Stimulated activated CD8-positive, alpha-beta memory T cell treated with anti-CD3 and anti-CD28 coated beads, Interleukin-7, amount 100 ng/mL, for 48 hours (primary cell): ENCODE measurements at regions not wholly inside any gene's neighbourhood (a gene's known extent, or its start where the extent isn't known, plus 50 kb on each side); places are given as distances from the start of the nearest gene placed in this dataset.

Experiments used
- DNase-seq, 2 donors: peaks; one replicate each; pipeline ENCODE4 v3.0.0-alpha.2; 2020; ENCODE audit warnings: low read depth in 1 of 2; ENCODE audit errors: extremely low read depth in 1 of 2

- no peak for DNase-seq
Observed at GRCh38 chr3:68328049-68328448, 604.3 kb downstream of the TAFA4 start.

GRCh38 chr3:68315964-68316363 is 616.4 kb downstream of the TAFA4 start:
- DNase-seq, result no peak

GRCh38 chr3:68315546-68315945 is 616.8 kb downstream of the TAFA4 start:
- DNase-seq, result no peak

- no peak for DNase-seq
Observed at GRCh38 chr3:68306571-68306970, 625.8 kb downstream of the TAFA4 start.

GRCh38 chr3:68295457-68295856 is 636.9 kb downstream of the TAFA4 start:
- no peak for DNase-seq

- no peak for DNase-seq
Observed at GRCh38 chr3:68290333-68290732, 635.9 kb upstream of the SUCLG2 start.

GRCh38 chr3:68288085-68288484 is 633.7 kb upstream of the SUCLG2 start:
- DNase-seq, result no peak

- no peak for DNase-seq
Observed at GRCh38 chr3:68287101-68287500, 632.7 kb upstream of the SUCLG2 start.

- no peak for DNase-seq
Observed at GRCh38 chr3:68274286-68274685, 619.9 kb upstream of the SUCLG2 start.

- DNase-seq, result no peak
Observed at GRCh38 chr3:68271145-68271544, 616.7 kb upstream of the SUCLG2 start.

GRCh38 chr3:68256635-68257223 is 602.3 kb upstream of the SUCLG2 start:
- DNase-seq, result no peak

- peak in 1 of 2 donors; percentile 10 for DNase-seq
Observed at GRCh38 chr3:68249265-68249664, 594.9 kb upstream of the SUCLG2 start.

GRCh38 chr3:68242606-68243005 is 588.2 kb upstream of the SUCLG2 start:
- no peak for DNase-seq

GRCh38 chr3:68239542-68239941 is 585.1 kb upstream of the SUCLG2 start:
- DNase-seq, result no peak

GRCh38 chr3:68234076-68234780 is 579.8 kb upstream of the SUCLG2 start:
- no peak for DNase-seq

- no peak for DNase-seq
Observed at GRCh38 chr3:68228856-68229255, 574.4 kb upstream of the SUCLG2 start.

GRCh38 chr3:68220832-68221231 is 566.4 kb upstream of the SUCLG2 start:
- no peak for DNase-seq

GRCh38 chr3:68211637-68212036 is 557.2 kb upstream of the SUCLG2 start:
- DNase-seq, result no peak

- no peak for DNase-seq
Observed at GRCh38 chr3:68210635-68211034, 556.2 kb upstream of the SUCLG2 start.

- DNase-seq, result no peak
Observed at GRCh38 chr3:68207327-68207726, 552.9 kb upstream of the SUCLG2 start.

- DNase-seq, result peak in 1 of 2 donors; percentile 3
Observed at GRCh38 chr3:68206524-68207117, 552.2 kb upstream of the SUCLG2 start.

- DNase-seq, result no peak
Observed at GRCh38 chr3:68186733-68187132, 532.3 kb upstream of the SUCLG2 start.
